ENCODE measurements at regions not wholly inside any gene's neighbourhood (a gene's known extent, or its start where the extent isn't known, plus 50 kb on each side); places are given as distances from the start of the nearest gene placed in this dataset.

- H4K8ac ChIP-seq (ENCODE audit: low read depth, low read length), result no peak overlapping the region
- no peak overlapping the region for H2BK120ac ChIP-seq (ENCODE audit: low read depth, low read length)
- no peak overlapping the region for H3K18ac ChIP-seq (ENCODE audit: low read length)
- H3K4me2 ChIP-seq (ENCODE audit: low read length), result no peak overlapping the region
- H3K9ac ChIP-seq (ENCODE audit: low read length), result no peak overlapping the region
- no peak overlapping the region for H2AK5ac ChIP-seq (ENCODE audit: low read length)
- no peak overlapping the region for H3K27ac ChIP-seq (ENCODE audit: low read depth, low read length)
- H2BK5ac ChIP-seq (ENCODE audit: low read length), result no peak overlapping the region
- H3K56ac ChIP-seq (ENCODE audit: low read length), result no peak overlapping the region
- no peaks in the 10 kb centered on the region for H3K79me1 ChIP-seq (ENCODE audit: low read length)
- H3K4ac ChIP-seq (ENCODE audit: low read depth, low read length), result no peak overlapping the region
- WGBS (ENCODE audit: extremely low coverage, insufficient coverage, low lambda C conversion rate), result no CpG with 5 or more reads among the region's 4 CpGs
- no peaks in the 10 kb centered on the region for H3K27me3 ChIP-seq (ENCODE audit: insufficient read depth, low read length, poor library complexity)
- H3K23ac ChIP-seq (ENCODE audit: low read length), result no peak overlapping the region
- H3K4me3 ChIP-seq (ENCODE audit: low read length), result no peak overlapping the region
- no peak overlapping the region for H4K5ac ChIP-seq (ENCODE audit: low read length)
- H3K36me3 ChIP-seq (ENCODE audit: control insufficient read depth, insufficient read depth, low read length), result no peaks in the 10 kb centered on the region
- no peak overlapping the region for H2BK15ac ChIP-seq (replicated peaks; ENCODE audit: low read depth)
- H3K79me2 ChIP-seq (ENCODE audit: control insufficient read depth, insufficient read depth, low read length), result no peaks in the 10 kb centered on the region
- no peak for DNase-seq
- no peaks in the 10 kb centered on the region for H3K4me1 ChIP-seq (ENCODE audit: control insufficient read depth, low read depth, low read length)
These were observed 1353.7 kb upstream of the LRRTM1 start for GRCh38 chr2:81658227-81658626.

- Histone ChIP-seq H3K27me3 (ENCODE audit: insufficient read depth, low read length, poor library complexity) (no peaks in the 10 kb centered on the region), H3K36me3 (ENCODE audit: control insufficient read depth, insufficient read depth, low read length) (no peaks in the 10 kb centered on the region), H3K4me2 (ENCODE audit: low read length) (no peak overlapping the region), H2AK5ac (ENCODE audit: low read length) (no peak overlapping the region), H3K4ac (ENCODE audit: low read depth, low read length) (no peak overlapping the region), H3K9ac (ENCODE audit: low read length) (no peak overlapping the region), H2BK5ac (ENCODE audit: low read length) (no peak overlapping the region), H3K4me1 (ENCODE audit: control insufficient read depth, low read depth, low read length) (no peaks in the 10 kb centered on the region), H4K5ac (ENCODE audit: low read length) (no peak overlapping the region), H3K23ac (ENCODE audit: low read length) (no peak overlapping the region), H2BK15ac (replicated peaks; ENCODE audit: low read depth) (no peak overlapping the region), H3K79me1 (ENCODE audit: low read length) (no peaks in the 10 kb centered on the region), H3K18ac (ENCODE audit: low read length) (no peak overlapping the region), H2BK120ac (ENCODE audit: low read depth, low read length) (no peak overlapping the region), H4K8ac (ENCODE audit: low read depth, low read length) (no peak overlapping the region), H3K4me3 (ENCODE audit: low read length) (no peak overlapping the region), H3K27ac (ENCODE audit: low read depth, low read length) (no peak overlapping the region), H3K56ac (ENCODE audit: low read length) (no peak overlapping the region), H3K79me2 (ENCODE audit: control insufficient read depth, insufficient read depth, low read length) (no peaks in the 10 kb centered on the region)
- DNase-seq, result peak; percentile 11
- no CpG with 5 or more reads among the region's 6 CpGs for WGBS (ENCODE audit: extremely low coverage, insufficient coverage, low lambda C conversion rate)
These were observed 1345.8 kb upstream of the LRRTM1 start for GRCh38 chr2:81650048-81650971.

GRCh38 chr2:81648806-81649205 is 1344.3 kb upstream of the LRRTM1 start:
- no peak overlapping the region for H3K4me3 ChIP-seq (ENCODE audit: low read length)
- DNase-seq, result peak; percentile 11

GRCh38 chr2:81648370-81648769 is 1343.8 kb upstream of the LRRTM1 start:
- Histone ChIP-seq H3K18ac (ENCODE audit: low read length) (no peak overlapping the region), H2AK5ac (ENCODE audit: low read length) (no peak overlapping the region), H3K4me1 (ENCODE audit: control insufficient read depth, low read depth, low read length) (no peaks in the 10 kb centered on the region), H3K27ac (ENCODE audit: low read depth, low read length) (no peak overlapping the region), H3K36me3 (ENCODE audit: control insufficient read depth, insufficient read depth, low read length) (no peaks in the 10 kb centered on the region), H3K56ac (ENCODE audit: low read length) (no peak overlapping the region), H4K8ac (ENCODE audit: low read depth, low read length) (no peak overlapping the region), H2BK120ac (ENCODE audit: low read depth, low read length) (no peak overlapping the region), H3K4ac (ENCODE audit: low read depth, low read length) (no peak overlapping the region), H3K79me1 (ENCODE audit: low read length) (no peaks in the 10 kb centered on the region), H3K4me2 (ENCODE audit: low read length) (no peak overlapping the region), H3K79me2 (ENCODE audit: control insufficient read depth, insufficient read depth, low read length) (no peaks in the 10 kb centered on the region), H4K5ac (ENCODE audit: low read length) (no peak overlapping the region), H3K27me3 (ENCODE audit: insufficient read depth, low read length, poor library complexity) (no peaks in the 10 kb centered on the region), H2BK15ac (replicated peaks; ENCODE audit: low read depth) (no peak overlapping the region), H3K23ac (ENCODE audit: low read length) (no peak overlapping the region), H3K9ac (ENCODE audit: low read length) (no peak overlapping the region), H3K4me3 (ENCODE audit: low read length) (no peak overlapping the region), H2BK5ac (ENCODE audit: low read length) (no peak overlapping the region)
- DNase-seq, result peak; percentile 25
- 100% methylated on average over 2 of the region's 5 CpGs for WGBS (ENCODE audit: extremely low coverage, insufficient coverage, low lambda C conversion rate)

More at GRCh38 chr2:81648806-81649205, 1344.3 kb upstream of the LRRTM1 start:
- Histone ChIP-seq H3K36me3 (ENCODE audit: control insufficient read depth, insufficient read depth, low read length) (no peaks in the 10 kb centered on the region), H3K27ac (ENCODE audit: low read depth, low read length) (no peak overlapping the region), H4K8ac (ENCODE audit: low read depth, low read length) (no peak overlapping the region), H3K9ac (ENCODE audit: low read length) (no peak overlapping the region), H3K79me1 (ENCODE audit: low read length) (no peaks in the 10 kb centered on the region), H2BK15ac (replicated peaks; ENCODE audit: low read depth) (no peak overlapping the region), H2BK120ac (ENCODE audit: low read depth, low read length) (no peak overlapping the region), H2AK5ac (ENCODE audit: low read length) (no peak overlapping the region), H3K4me1 (ENCODE audit: control insufficient read depth, low read depth, low read length) (no peaks in the 10 kb centered on the region), H2BK5ac (ENCODE audit: low read length) (no peak overlapping the region), H3K23ac (ENCODE audit: low read length) (no peak overlapping the region), H3K27me3 (ENCODE audit: insufficient read depth, low read length, poor library complexity) (no peaks in the 10 kb centered on the region), H4K5ac (ENCODE audit: low read length) (no peak overlapping the region), H3K18ac (ENCODE audit: low read length) (no peak overlapping the region), H3K4ac (ENCODE audit: low read depth, low read length) (no peak overlapping the region), H3K79me2 (ENCODE audit: control insufficient read depth, insufficient read depth, low read length) (no peaks in the 10 kb centered on the region), H3K56ac (ENCODE audit: low read length) (no peak overlapping the region), H3K4me2 (ENCODE audit: low read length) (no peak overlapping the region)

GRCh38 chr2:81647715-81648230 is 1343.2 kb upstream of the LRRTM1 start:
- H3K79me2 ChIP-seq (ENCODE audit: control insufficient read depth, insufficient read depth, low read length), result no peaks in the 10 kb centered on the region
- H3K4me3 ChIP-seq (ENCODE audit: low read length), result no peak overlapping the region
- H3K79me1 ChIP-seq (ENCODE audit: low read length), result no peaks in the 10 kb centered on the region
- H3K56ac ChIP-seq (ENCODE audit: low read length), result no peak overlapping the region
- no peaks in the 10 kb centered on the region for H3K36me3 ChIP-seq (ENCODE audit: control insufficient read depth, insufficient read depth, low read length)
- no peaks in the 10 kb centered on the region for H3K27me3 ChIP-seq (ENCODE audit: insufficient read depth, low read length, poor library complexity)
- DNase-seq, result peak; percentile 5
- no peak overlapping the region for H4K5ac ChIP-seq (ENCODE audit: low read length)
- H3K4me2 ChIP-seq (ENCODE audit: low read length), result no peak overlapping the region
- no peak overlapping the region for H3K27ac ChIP-seq (ENCODE audit: low read depth, low read length)
- no peak overlapping the region for H2AK5ac ChIP-seq (ENCODE audit: low read length)
- H4K8ac ChIP-seq (ENCODE audit: low read depth, low read length), result no peak overlapping the region
- no peak overlapping the region for H2BK120ac ChIP-seq (ENCODE audit: low read depth, low read length)
- no peak overlapping the region for H3K23ac ChIP-seq (ENCODE audit: low read length)
- H2BK5ac ChIP-seq (ENCODE audit: low read length), result no peak overlapping the region
- H2BK15ac ChIP-seq (replicated peaks; ENCODE audit: low read depth), result no peak overlapping the region
- no peak overlapping the region for H3K18ac ChIP-seq (ENCODE audit: low read length)
- H3K9ac ChIP-seq (ENCODE audit: low read length), result no peak overlapping the region
- no peaks in the 10 kb centered on the region for H3K4me1 ChIP-seq (ENCODE audit: control insufficient read depth, low read depth, low read length)
- no peak overlapping the region for H3K4ac ChIP-seq (ENCODE audit: low read depth, low read length)

Data from mesendoderm (in vitro differentiated cells).